CD4-positive, alpha-beta T cell treated with Interleukin-17A for 1 hour (primary cell): ENCODE measurements at regions not wholly inside any gene's neighbourhood (a gene's known extent, or its start where the extent isn't known, plus 50 kb on each side); places are given as distances from the start of the nearest gene placed in this dataset.
"Not testable (repeated sequence)": the region's sequence is repeated elsewhere in the genome, so short reads cannot be mapped to it uniquely, and the experiment has no call there.

Experiments
- DNase-seq: peaks from one replicate; pipeline ENCODE4 v3.0.0-alpha.2; 2020

DNA sequence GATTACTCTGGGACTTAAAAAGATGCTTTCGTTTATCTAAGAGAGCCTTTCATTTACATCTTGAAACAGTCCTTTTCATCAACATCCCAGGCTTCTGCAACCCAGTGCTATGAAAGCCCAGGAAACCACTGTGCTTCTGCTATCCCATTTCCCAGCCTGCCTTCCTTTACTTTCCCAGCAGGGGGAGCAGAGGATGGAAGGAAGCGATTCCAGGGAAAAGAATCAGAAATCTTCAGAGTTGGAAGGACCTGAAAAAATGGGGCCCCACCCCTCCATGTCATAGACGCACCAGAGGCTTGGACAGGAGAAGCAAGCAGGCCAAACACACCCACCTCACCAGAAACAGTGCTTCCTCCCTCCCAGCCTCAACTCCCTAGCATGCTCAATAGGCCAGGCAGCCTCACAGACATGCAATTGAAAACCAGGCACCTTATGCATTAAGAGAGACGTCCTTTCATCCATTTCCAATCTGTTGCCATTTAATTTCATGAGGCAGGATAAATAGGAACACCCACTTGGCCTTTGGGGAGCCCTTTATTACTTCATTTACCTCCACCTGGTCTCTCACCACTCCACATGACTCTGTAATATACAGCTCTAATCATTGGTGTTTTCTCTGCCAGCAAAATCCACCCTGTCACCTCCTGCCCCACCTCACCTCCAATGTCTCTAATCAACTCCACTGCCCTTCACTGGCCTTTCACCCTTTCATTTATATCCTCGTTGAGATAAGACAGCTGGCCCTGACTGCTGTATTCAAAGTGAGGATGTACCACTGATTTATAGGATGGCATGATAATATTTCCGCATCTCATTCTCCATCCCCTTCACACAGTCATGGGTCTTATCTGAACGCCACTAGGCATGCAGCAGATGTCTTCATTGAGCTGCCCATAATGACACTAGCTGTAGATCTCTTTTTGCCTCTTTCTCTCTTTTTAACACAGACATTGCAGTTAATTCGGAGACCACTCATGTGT, 583.9 kb downstream of the NTRK3 start:
- DNase-seq: no peak

GRCh38 chr15:87671289-87671688, 585.2 kb downstream of the NTRK3 start:
- no peak for DNase-seq

GRCh38 chr15:87669846-87670245, 586.7 kb downstream of the NTRK3 start:
- no peak for DNase-seq

DNA sequence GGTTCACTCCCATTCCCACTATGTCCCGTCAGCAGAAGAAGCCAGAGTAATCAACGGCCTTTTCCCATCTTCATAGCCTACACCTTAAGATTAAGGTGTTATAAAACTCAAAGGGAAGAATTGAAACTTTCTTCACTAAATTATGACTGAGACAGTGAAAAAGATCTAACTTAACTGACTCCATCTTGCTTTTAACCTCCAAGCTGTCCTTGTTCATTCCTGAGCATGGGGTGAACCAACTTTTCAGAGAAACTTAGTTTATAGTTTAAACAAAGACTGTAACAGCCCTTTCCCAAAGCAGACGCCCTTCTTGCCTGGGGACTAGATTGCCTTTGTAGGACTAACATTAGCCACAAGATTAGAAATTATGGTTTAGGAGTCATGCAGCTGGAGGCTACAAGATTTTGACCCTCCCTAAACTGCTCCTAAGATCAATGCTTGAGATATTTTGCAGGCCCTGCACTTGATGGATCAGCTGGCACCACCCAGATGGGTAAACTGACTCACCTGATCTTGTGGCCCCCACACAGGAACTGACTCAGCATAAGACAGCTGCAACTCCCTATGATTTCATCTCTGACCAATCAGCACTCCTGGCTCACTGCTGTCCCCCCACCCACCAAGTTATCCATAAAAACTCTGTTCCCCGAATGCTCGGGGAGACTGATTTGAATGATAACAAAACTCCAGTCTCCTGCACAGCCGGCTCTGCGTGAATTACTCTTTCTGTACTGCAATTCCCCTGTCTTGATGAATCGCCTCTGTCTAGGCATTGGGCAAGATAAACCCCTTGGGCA, 587.6 kb downstream of the NTRK3 start:
- not testable (repeated sequence) for DNase-seq

DNA sequence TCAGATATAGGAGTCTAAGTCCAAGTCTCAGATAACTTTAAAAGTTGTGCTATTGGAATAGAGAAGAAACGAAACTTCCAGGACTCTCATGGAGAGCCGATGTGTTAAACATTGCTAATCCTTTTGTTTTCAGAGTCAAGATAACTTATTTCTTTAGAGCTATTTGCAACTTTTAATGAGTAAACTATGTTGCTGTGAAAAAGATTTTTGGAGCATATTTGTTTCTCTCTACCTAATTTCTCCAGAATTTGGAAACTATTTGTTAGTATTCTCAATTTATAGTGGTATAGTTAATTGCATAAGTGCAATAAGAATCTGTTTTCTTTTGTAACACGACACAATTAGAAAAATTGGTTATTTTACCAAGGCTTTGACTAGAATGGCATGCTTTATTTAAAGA, 588.9 kb downstream of the NTRK3 start:
- no peak for DNase-seq

DNA sequence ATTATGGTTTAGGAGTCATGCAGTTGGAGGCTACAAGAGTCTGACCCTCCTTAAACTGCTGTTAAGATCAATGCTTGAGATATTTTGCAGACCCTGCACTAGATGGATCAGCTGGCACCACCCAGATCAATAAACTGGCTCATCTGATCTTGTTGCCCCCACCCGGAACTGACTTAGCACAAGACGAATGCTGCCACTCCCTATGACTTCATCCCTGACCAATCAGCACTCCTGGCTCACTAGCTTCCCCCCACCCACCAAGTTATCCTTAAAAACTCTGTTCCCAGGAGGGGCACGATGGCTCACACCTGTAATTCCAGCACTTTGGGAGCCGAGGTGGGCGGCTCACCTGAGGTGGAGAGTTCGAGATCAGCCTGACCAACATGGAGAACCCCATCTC, 594.0 kb downstream of the NTRK3 start:
- DNase-seq: no peak

DNA sequence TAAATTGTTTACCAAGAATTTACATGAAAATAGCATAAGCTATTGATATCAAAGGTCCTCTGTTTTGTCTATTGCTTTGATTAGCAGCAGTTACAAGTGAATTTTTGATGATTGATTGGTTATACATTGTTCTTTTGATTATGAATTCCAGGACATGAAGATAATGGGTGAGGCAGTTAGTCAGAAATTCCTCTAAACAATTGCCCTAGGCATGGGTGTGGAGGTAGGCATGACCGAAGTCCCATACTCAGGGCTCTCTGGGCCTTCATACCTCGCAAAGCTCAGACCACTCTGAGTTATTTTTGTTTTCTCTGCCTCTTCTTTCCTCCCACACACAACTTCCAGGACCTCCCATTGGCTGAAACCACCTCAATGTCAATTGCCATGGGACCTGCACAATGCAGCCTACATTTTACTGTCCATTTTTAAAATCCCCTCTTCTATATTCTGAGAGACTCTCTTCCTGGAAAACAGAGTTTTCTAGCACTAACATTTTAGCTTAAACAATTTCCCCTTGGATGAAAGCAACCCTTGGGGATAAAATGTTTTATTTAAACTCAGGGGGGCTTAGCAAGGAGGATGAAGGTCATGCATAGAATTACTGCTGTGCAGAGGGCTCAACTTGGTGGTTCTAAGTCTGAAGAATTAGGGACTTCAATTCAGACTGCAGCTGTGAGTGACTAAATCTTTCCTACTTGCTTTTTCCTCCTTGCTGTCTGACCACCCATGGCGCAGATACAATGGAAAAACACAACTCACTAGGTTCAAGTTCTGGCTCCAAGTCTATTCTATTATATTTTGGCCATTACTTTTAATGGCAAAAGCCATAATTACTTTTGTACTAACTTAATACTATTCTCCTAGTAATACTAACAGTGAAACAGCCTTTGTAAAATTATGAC, 594.8 kb downstream of the NTRK3 start:
- no peak for DNase-seq

GRCh38 chr15:87660251-87661129, 596.0 kb downstream of the NTRK3 start:
- no peak for DNase-seq

DNA sequence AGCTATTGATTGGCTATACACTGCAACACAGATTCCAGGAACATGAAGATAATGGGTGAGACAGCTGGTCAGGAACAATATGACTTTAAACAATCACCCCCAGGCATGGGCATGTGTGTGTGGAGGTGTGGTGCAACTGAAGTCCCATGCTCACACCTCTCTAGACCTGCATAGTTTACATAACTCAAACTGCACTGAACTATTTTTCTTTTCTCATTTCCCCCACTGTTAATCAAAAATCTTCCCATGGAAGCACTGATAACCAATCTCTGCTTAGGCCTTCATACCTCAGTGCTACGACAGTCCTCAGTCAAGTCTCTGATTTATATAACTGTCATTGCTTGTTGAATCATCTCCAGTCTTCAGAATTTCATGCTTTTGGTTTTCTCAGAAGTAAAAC, 600.2 kb downstream of the NTRK3 start:
- no peak for DNase-seq

DNA sequence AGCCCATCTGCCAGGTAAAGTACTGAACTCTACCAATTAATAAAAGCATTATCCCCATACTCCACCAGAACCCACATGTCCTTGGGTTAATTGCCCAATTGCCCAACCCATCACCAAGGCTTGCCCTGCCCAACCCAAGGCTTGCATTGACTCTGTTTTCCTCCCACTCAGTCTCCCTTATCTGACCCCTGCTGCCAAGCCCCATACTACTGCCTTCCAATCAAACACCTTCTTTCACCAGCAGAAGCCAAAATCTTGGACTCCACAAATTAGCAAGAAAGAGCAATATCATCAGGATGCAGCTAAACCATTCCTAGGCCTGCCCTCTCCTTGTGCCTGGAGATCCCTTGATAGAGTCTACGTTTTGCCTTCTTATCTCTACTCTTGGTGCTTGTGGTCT, 602.9 kb downstream of the NTRK3 start:
- no peak for DNase-seq

GRCh38 chr15:87649175-87649574, 607.4 kb downstream of the NTRK3 start:
- no peak for DNase-seq

- no peak for DNase-seq
Observed at GRCh38 chr15:87648278-87648677, 608.3 kb downstream of the NTRK3 start.

DNA sequence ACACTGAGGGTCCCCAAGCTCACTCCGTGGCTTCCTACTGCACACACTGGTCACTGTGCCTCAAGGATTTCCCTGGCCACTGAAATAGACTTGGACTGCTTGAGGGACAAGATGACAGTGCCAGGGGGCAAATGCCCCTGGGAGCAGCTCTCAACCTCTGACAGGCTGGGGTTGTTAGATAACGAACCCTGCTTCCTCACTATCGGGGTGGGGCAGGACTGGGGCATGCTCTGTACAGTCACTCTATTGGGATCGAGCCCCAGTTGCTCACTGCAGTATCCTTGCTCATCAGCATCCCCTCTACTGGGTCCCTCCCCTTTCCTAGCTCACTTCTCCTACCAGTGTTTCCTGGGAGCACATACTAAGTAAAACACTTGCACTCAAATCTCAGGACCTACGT, 610.8 kb downstream of the NTRK3 start:
- no peak for DNase-seq

DNA sequence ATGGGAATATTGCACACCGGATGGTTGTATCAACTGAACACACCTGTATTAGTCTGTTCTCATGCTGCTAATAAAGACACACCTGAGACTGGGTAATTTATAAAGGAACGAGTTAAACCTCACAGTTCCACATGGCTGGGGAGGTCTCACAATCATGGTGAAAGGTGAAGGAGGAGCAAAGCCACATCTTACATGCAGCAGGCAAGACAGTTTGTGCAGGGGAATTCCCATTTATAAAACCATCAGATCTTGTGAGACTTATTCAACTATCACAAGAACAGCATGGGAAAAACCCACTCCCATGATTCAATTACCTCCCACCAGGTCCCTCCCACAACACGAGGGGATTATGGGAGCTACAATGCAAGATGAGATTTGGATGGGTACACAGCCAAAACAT, 613.5 kb downstream of the NTRK3 start:
- DNase-seq: peak; percentile 25

- no peak for DNase-seq
Observed at GRCh38 chr15:87639305-87640011, 617.1 kb downstream of the NTRK3 start.

DNA sequence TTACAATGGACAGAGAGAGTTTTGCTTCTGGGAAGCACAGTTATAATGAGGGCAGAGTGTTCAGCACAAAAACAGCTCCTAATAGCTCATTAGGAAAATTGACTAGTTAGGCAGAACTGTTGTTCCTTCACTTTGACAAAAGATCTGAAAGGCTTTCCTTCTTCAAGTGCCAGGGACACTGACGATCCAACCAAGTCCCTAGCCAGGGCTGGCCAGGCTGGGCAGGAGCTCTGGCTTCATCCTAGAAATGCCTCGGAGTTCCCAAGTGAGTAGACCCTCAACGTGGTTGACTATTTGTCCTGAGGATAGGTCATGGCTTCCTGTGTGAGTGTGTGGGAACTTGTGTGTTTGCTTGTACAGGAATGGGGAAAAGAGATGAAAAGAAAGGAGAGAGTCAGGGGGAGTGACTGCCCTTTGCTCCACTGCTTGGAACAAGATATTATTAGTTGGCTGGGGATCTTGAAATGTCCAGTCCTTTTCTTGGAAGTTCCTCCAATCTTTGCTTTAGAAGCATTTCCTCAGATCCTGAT, 617.9 kb downstream of the NTRK3 start:
- DNase-seq: no peak

- DNase-seq: no peak
Observed at GRCh38 chr15:87634361-87634760, 622.2 kb downstream of the NTRK3 start.

GRCh38 chr15:87633525-87633924, 623.0 kb downstream of the NTRK3 start:
- DNase-seq: no peak

DNA sequence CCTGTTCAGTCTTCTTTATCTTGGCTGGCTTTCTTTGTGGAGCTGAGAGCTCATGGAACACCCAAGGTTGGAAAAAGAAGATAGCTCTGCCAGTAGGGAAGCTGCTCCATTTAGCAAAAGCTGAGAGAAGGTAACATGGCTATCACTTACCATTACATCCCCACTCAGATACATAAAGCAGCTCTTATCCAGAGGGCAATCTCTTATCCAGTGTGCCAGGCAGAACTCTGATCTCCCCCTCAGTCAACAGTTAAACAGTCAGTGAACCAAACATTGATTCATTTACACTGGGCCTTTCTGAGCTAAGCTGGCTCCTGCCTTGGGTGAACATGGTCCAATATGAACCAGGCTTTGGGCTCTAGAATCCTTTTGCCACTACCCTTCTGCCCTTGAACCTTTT, 624.2 kb downstream of the NTRK3 start:
- DNase-seq: no peak

DNA sequence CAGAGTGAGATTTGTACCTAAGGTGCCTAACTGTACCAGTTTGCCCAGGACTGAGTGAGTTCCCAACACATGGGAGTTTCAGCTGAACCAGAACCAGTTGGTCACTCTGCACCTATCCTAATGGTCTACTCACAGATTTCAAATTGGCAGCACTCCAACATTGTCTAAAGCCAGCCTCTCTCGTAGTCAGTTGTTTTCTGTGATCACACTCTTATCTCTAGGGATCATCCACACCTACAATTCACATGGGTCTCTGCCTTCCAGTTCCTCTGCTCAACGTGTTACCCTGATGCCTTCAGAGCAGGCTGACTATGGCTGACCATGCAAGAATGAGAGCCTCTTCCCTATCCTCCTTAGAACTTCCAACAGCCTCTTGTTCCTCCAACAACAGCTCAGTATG, 624.8 kb downstream of the NTRK3 start:
- no peak for DNase-seq

- no peak for DNase-seq
Observed at GRCh38 chr15:87631093-87631492, 625.4 kb downstream of the NTRK3 start.
